ENCODE measurements at regions not wholly inside any gene's neighbourhood (a gene's known extent, or its start where the extent isn't known, plus 50 kb on each side); places are given as distances from the start of the nearest gene placed in this dataset.
"Not testable (repeated sequence)": the region's sequence is repeated elsewhere in the genome, so short reads cannot be mapped to it uniquely, and the experiment has no call there.

- Histone ChIP-seq H3K36me3 (ENCODE audit: low read depth) (no peaks in the 10 kb centered on the region), H3K4me1 (ENCODE audit: low read depth) (peaks cover 3% of the 10 kb centered on the region), H3K4me3 (no peak overlapping the region), H3K9me3 (no peaks in the 10 kb centered on the region)
- DNase-seq (no peak), ATAC-seq (no peak)
- no peak for TF ChIP-seq CTCF (IDR thresholded peaks at IDR 0.05)
- intact Hi-C loops (cut with DNase I, micrococcal nuclease) = no loop called here
These were observed 282.3 kb downstream of the GATA3 start for GRCh38 chr10:8336629-8337331.

GRCh38 chr10:8337332-8337651, 282.8 kb downstream of the GATA3 start:
- Histone ChIP-seq H3K9me3 (no peaks in the 10 kb centered on the region), H3K36me3 (ENCODE audit: low read depth) (no peaks in the 10 kb centered on the region), H3K4me3 (no peak overlapping the region), H3K4me1 (ENCODE audit: low read depth) (no peaks in the 10 kb centered on the region)
- intact Hi-C loops (cut with DNase I, micrococcal nuclease) = no loop called here
- ATAC-seq (no peak), DNase-seq (no peak)
- TF ChIP-seq CTCF (IDR thresholded peaks at IDR 0.05) = no peak

GRCh38 chr10:8338177-8338766, 283.8 kb downstream of the GATA3 start:
- Histone ChIP-seq H3K9me3 (no peaks in the 10 kb centered on the region), H3K36me3 (ENCODE audit: low read depth) (no peaks in the 10 kb centered on the region), H3K4me1 (ENCODE audit: low read depth) (no peaks in the 10 kb centered on the region), H3K4me3 (no peak overlapping the region)
- DNase-seq (no peak), ATAC-seq (no peak)
- no peak for TF ChIP-seq CTCF (IDR thresholded peaks at IDR 0.05)
- intact Hi-C loops (cut with DNase I, micrococcal nuclease) = no loop called here

- H3K36me3 ChIP-seq (ENCODE audit: low read depth) = no peaks in the 10 kb centered on the region
- TF ChIP-seq CTCF (IDR thresholded peaks at IDR 0.05) = no peak
- DNase-seq = no peak
- H3K4me3 ChIP-seq = no peak overlapping the region
- no peak for ATAC-seq
- no peaks in the 10 kb centered on the region for H3K9me3 ChIP-seq
- no peaks in the 10 kb centered on the region for H3K4me1 ChIP-seq (ENCODE audit: low read depth)
- intact Hi-C loops (cut with DNase I, micrococcal nuclease) = no loop called here
These were observed 290.3 kb downstream of the GATA3 start for GRCh38 chr10:8344756-8345155.

- Histone ChIP-seq H3K9me3 (no peaks in the 10 kb centered on the region), H3K4me1 (ENCODE audit: low read depth) (no peaks in the 10 kb centered on the region), H3K4me3 (no peak overlapping the region), H3K36me3 (ENCODE audit: low read depth) (no peaks in the 10 kb centered on the region)
- ATAC-seq = no peak
- intact Hi-C loops (cut with DNase I, micrococcal nuclease) = no loop called here
- TF ChIP-seq CTCF (IDR thresholded peaks at IDR 0.05) = no peak
- no peak for DNase-seq
These were observed 292.4 kb downstream of the GATA3 start for GRCh38 chr10:8346861-8347260.

- H3K4me3 ChIP-seq; H3K4me1 ChIP-seq (ENCODE audit: low read depth); H3K9me3 ChIP-seq; intact Hi-C loops (cut with DNase I, micrococcal nuclease); H3K36me3 ChIP-seq (ENCODE audit: low read depth); DNase-seq; ATAC-seq: not testable (repeated sequence)
These were observed 293.1 kb downstream of the GATA3 start for GRCh38 chr10:8347614-8348013.

Data from mucosa of descending colon (tissue), 3 donors.